ENCODE measurements at regions not wholly inside any gene's neighbourhood (a gene's known extent, or its start where the extent isn't known, plus 50 kb on each side); places are given as distances from the start of the nearest gene placed in this dataset.

DNA sequence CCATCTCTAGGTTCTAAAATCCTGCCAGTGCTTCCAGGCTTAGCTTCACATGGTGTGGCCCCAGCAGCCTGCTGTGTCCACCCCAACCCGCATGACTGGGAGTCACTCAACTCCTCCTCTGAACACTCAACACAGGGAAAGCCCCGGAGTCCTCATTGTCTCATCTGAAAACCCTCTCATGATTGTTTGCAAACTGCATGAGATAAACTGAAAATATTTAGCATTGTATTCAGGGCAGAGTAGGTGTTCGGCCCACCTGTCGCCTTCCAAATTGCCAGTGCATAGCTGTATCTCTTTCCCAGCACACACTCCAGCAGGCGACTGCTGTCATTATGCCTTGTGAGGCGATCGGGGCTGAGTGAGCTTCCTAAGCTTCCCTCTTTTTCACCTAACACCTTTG, 76.7 kb upstream of the SORBS2 start:
- no peak for DNase-seq (ENCODE audit: low read depth)
- TF ChIP-seq, protein P1, sequence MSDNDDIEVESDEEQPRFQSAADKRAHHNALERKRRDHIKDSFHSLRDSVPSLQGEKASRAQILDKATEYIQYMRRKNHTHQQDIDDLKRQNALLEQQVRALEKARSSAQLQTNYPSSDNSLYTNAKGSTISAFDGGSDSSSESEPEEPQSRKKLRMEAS (IDR thresholded peaks at IDR 0.05; ENCODE audit: low read depth, low read length): no peak
- TF ChIP-seq POLR2A (IDR thresholded peaks at IDR 0.05; ENCODE audit: extremely low read depth, insufficient read length) (no peak), MYC (IDR thresholded peaks at IDR 0.05; ENCODE audit: low read depth, low read length) (no peak)
- TF ChIP-seq, protein P2, sequence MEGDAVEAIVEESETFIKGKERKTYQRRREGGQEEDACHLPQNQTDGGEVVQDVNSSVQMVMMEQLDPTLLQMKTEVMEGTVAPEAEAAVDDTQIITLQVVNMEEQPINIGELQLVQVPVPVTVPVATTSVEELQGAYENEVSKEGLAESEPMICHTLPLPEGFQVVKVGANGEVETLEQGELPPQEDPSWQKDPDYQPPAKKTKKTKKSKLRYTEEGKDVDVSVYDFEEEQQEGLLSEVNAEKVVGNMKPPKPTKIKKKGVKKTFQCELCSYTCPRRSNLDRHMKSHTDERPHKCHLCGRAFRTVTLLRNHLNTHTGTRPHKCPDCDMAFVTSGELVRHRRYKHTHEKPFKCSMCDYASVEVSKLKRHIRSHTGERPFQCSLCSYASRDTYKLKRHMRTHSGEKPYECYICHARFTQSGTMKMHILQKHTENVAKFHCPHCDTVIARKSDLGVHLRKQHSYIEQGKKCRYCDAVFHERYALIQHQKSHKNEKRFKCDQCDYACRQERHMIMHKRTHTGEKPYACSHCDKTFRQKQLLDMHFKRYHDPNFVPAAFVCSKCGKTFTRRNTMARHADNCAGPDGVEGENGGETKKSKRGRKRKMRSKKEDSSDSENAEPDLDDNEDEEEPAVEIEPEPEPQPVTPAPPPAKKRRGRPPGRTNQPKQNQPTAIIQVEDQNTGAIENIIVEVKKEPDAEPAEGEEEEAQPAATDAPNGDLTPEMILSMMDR (IDR thresholded peaks at IDR 0.05; ENCODE audit: low read depth, low read length): no peak

DNA sequence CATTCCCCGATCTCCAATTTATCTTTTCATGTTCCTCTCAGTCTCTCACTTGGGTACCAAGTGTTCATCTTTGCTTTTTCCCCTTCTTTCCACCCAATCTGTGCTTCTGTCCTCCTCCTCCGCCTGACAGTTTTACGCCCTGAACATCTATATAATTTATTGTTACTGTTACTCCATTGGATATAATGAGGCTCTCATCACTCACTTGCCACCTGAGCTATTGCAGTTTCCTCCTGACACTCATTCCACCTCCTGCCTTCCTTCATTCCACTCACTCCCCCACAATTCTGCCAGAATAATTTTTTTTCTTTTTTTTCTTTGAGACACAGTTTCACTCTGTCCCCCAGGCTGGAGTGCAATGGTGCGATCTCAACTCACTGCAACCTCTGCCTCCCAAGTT, 77.6 kb upstream of the SORBS2 start:
- H3K4me3 ChIP-seq (ENCODE audit: low read depth, low read length): no peak overlapping the region
- TF ChIP-seq POLR2A (IDR thresholded peaks at IDR 0.05; ENCODE audit: extremely low read depth, insufficient read length) (no peak), MYC (IDR thresholded peaks at IDR 0.05; ENCODE audit: low read depth, low read length) (no peak)
- TF ChIP-seq, protein P1 (IDR thresholded peaks at IDR 0.05; ENCODE audit: low read depth, low read length): no peak
- TF ChIP-seq, protein P2 (IDR thresholded peaks at IDR 0.05; ENCODE audit: low read depth, low read length): no peak
- DNase-seq (ENCODE audit: low read depth): no peak

More for the DNA sequence above, 76.7 kb upstream of the SORBS2 start:
- H3K4me3 ChIP-seq (ENCODE audit: low read depth, low read length): no peak overlapping the region

DNA sequence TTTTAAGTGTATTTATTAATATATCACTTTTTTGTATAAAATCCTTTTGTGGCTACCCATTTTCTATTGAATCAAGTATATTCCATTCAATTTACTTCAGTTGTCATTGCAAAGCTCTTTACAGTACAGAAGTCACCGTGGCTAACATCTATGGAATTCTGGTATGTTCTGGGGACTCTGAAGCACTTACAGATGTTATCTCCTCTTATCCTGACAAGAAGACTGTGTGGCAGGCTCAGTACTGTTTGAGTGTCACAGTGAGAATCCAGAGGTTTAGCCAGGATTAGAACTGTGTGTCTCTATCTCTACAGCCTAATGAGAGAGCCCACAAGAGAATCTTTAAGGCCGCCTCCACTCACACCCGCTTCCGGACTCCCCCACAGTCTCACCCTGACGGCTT, 78.2 kb upstream of the SORBS2 start:
- no peak for DNase-seq (ENCODE audit: low read depth)
- no peak overlapping the region for H3K4me3 ChIP-seq (ENCODE audit: low read depth, low read length)
- TF ChIP-seq, protein P2 (IDR thresholded peaks at IDR 0.05; ENCODE audit: low read depth, low read length): no peak
- no peak for TF ChIP-seq MYC (IDR thresholded peaks at IDR 0.05; ENCODE audit: low read depth, low read length)
- no peak for TF ChIP-seq POLR2A (IDR thresholded peaks at IDR 0.05; ENCODE audit: extremely low read depth, insufficient read length)
- TF ChIP-seq, protein P1 (IDR thresholded peaks at IDR 0.05; ENCODE audit: low read depth, low read length): no peak

DNA sequence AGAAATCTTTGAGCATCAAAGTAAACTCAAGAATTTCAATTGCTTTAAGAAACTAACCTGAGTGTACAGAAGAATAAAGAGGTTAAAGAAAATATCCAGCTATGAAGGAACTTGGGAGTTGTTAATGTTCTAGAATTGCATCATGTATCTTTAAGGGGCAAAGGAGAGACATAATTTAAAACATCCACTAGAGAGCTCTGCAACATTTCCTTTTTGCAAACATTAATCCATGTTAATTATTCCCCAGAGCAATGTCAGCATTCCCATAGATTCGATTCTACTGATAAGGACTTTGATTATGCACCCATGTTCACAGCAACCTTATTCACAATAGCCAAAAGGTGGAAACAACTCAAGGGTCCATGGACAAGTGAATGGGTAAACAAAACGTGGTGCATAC, 80.2 kb upstream of the SORBS2 start:
- TF ChIP-seq POLR2A (IDR thresholded peaks at IDR 0.05; ENCODE audit: extremely low read depth, insufficient read length) (no peak), MYC (IDR thresholded peaks at IDR 0.05; ENCODE audit: low read depth, low read length) (no peak)
- TF ChIP-seq, protein P2 (IDR thresholded peaks at IDR 0.05; ENCODE audit: low read depth, low read length): no peak
- TF ChIP-seq, protein P1 (IDR thresholded peaks at IDR 0.05; ENCODE audit: low read depth, low read length): no peak
- no peak for DNase-seq (ENCODE audit: low read depth)

DNA sequence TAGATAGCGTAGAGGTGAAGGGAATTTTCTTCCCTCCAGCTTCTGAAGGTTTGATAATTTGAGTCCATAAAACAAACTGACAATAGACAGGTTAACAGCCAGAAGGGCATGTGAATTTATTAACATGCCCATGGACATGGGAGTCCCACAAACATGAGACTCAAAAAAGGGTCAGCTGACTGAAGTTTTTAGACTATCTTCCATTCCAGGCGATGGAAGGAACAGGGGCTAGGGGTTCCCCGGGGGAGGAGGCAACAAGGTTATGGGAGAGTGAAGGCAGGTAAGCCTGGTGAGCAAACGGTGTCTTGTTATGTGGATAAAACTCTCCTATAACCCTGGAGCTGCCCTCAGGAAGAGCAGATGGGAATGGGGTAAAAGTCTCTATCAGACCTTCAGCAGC, 81.5 kb upstream of the SORBS2 start:
- H3K4me3 ChIP-seq (ENCODE audit: low read depth, low read length): no peak overlapping the region
- no peak for DNase-seq (ENCODE audit: low read depth)
- TF ChIP-seq, protein P1 (IDR thresholded peaks at IDR 0.05; ENCODE audit: low read depth, low read length): no peak

More for the DNA sequence above, 80.2 kb upstream of the SORBS2 start:
- H3K4me3 ChIP-seq (ENCODE audit: low read depth, low read length): no peak overlapping the region

DNA sequence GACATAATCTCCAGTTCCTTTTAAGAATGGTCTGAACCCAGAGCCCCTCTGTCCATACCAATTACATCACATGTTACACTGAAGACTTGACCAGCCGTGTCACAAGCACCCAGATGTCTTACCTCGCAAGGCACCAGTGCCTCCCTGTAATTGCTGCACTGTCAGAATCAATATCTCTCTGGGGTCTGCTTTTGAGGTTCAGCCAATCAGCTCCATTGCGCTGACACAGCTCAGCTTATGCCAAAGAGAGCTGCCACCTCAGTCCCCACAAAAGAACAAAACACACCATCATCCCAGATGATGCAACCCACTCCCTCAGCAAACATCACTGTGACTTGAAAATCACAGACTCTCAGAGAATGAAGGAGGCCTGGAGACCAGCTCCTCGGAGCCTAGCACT, 82.5 kb upstream of the SORBS2 start:
- TF ChIP-seq POLR2A (IDR thresholded peaks at IDR 0.05; ENCODE audit: extremely low read depth, insufficient read length): no peak
- TF ChIP-seq, protein P2 (IDR thresholded peaks at IDR 0.05; ENCODE audit: low read depth, low read length): no peak
- TF ChIP-seq, protein P1 (IDR thresholded peaks at IDR 0.05; ENCODE audit: low read depth, low read length): no peak
- TF ChIP-seq MYC (IDR thresholded peaks at IDR 0.05; ENCODE audit: low read depth, low read length): no peak
- DNase-seq (ENCODE audit: low read depth): no peak
- H3K4me3 ChIP-seq (ENCODE audit: low read depth, low read length): no peak overlapping the region

Data from NB4 (cell line).